PC-3 (cell line): ENCODE measurements at regions not wholly inside any gene's neighbourhood (a gene's known extent, or its start where the extent isn't known, plus 50 kb on each side); places are given as distances from the start of the nearest gene placed in this dataset.

Experiments used
- ATAC-seq: fragments of 200-7000 bp; cut with Tn5 transposase; 2 replicates; pipeline ENCODE4 v1.9.1; 2020; ENCODE audit warnings: mild to moderate bottlenecking, moderate library complexity
- BruUV-seq: library from RNA; stranded (reverse); fragments of 400-500 nt; replicated peaks from 2 replicates; lab custom pipeline; 2021; lab: Mats Ljungman, UMichigan
- CTCF ChIA-PET: fragments of 300-600 bp; sonication (Branson Sonifier 250); formaldehyde crosslinking; loops from one replicate; lab custom pipeline; 2022; ENCODE audit warnings: antibody characterized with exemption; lab: Charles Lee
- POLR2A ChIA-PET: fragments of 300-600 bp; sonication (Branson Sonifier 250); formaldehyde crosslinking; loops from one replicate; lab custom pipeline; 2022; ENCODE audit warnings: antibody characterized with exemption; ENCODE audit not compliant: unreplicated experiment; lab: Charles Lee
- DNase-seq: peaks from one replicate; pipeline ENCODE4 v3.0.0-alpha.2; 2015
- H2AFZ ChIP-seq: fragments of 300-600 bp; sonication (generic); 2 replicates; pipeline ENCODE4 v1.6.0; 2016; ENCODE audit warnings: antibody characterized with exemption, low read length
- H3F3A ChIP-seq: fragments of 300-600 bp; sonication (generic); one replicate; pipeline ENCODE4 v1.6.0; 2017; ENCODE audit warnings: antibody characterized with exemption, low read length, control low read depth, mild to moderate bottlenecking; ENCODE audit not compliant: unreplicated experiment
- H3K27ac ChIP-seq: fragments of 300-600 bp; sonication (generic); 2 replicates; pipeline ENCODE4 v1.5.1; 2016; ENCODE audit warnings: mild to moderate bottlenecking, low read length
- H3K27me3 ChIP-seq: fragments of 300-600 bp; sonication (generic); 2 replicates; pipeline ENCODE4 v1.6.1; 2016; ENCODE audit warnings: low read length, mixed read lengths
- H3K36me3 ChIP-seq: fragments of 300-600 bp; sonication (generic); 2 replicates; pipeline ENCODE4 v1.6.1; 2016; ENCODE audit warnings: low read depth, mixed run types, low read length, mixed read lengths
- H3K4me1 ChIP-seq: fragments of 300-600 bp; sonication (generic); 2 replicates; pipeline ENCODE4 v1.5.1; 2016; ENCODE audit warnings: low read length; ENCODE audit not compliant: insufficient read depth
- H3K4me2 ChIP-seq: fragments of 300-600 bp; sonication (generic); 2 replicates; pipeline ENCODE4 v1.6.0; 2016; ENCODE audit warnings: low read length
- H3K4me3 ChIP-seq: fragments of 300-600 bp; sonication (generic); 2 replicates; pipeline ENCODE4 v1.5.1; 2016; ENCODE audit warnings: mild to moderate bottlenecking, low read length, mixed read lengths
- H3K79me2 ChIP-seq: fragments of 300-600 bp; sonication (generic); 2 replicates; pipeline ENCODE4 v1.6.1; 2017; ENCODE audit warnings: low read length, mixed read lengths
- H3K9ac ChIP-seq: fragments of 300-600 bp; sonication (generic); 2 replicates; pipeline ENCODE4 v1.6.0; 2016; ENCODE audit warnings: mild to moderate bottlenecking, low read length
- H3K9me2 ChIP-seq: fragments of 300-600 bp; sonication (generic); replicated peaks from 2 replicates; pipeline ENCODE4 v1.6.1; 2016; ENCODE audit warnings: mixed run types, low read length, mixed read lengths
- H3K9me3 ChIP-seq: fragments of 300-600 bp; sonication (generic); 2 replicates; pipeline ENCODE4 v1.6.1; 2016; ENCODE audit warnings: low read length, mixed read lengths
- H4K20me1 ChIP-seq: fragments of 300-600 bp; sonication (generic); 2 replicates; pipeline ENCODE4 v1.6.1; 2016; ENCODE audit warnings: low read length, mixed read lengths
- EZH2 ChIP-seq: fragments of 300-600 bp; sonication (generic); IDR thresholded peaks from one replicate; pipeline ENCODE4 v1.6.1; 2017; ENCODE audit warnings: antibody characterized with exemption, mild to moderate bottlenecking, low read length; ENCODE audit not compliant: unreplicated experiment
- EZH2phosphoT487 ChIP-seq: fragments of 300-600 bp; sonication (generic); IDR thresholded peaks from 2 replicates; pipeline ENCODE4 v1.6.1; 2018; ENCODE audit warnings: mild to moderate bottlenecking, antibody characterized with exemption, low read length, borderline replicate concordance
- intact Hi-C: fragments of 100-400 bp; cut with micrococcal nuclease; formaldehyde crosslinking; loops from 2 replicates; pipeline ENCODE4 v1.9.0; 2023
- TF ChIP-seq, protein P1 (sequence below): fragments of 300-600 bp; sonication (generic); conservative IDR thresholded peaks from 2 replicates; pipeline ENCODE4 v1.5.1; 2017; ENCODE audit warnings: antibody characterized with exemption, low read depth, mild to moderate bottlenecking, low read length

DNA sequence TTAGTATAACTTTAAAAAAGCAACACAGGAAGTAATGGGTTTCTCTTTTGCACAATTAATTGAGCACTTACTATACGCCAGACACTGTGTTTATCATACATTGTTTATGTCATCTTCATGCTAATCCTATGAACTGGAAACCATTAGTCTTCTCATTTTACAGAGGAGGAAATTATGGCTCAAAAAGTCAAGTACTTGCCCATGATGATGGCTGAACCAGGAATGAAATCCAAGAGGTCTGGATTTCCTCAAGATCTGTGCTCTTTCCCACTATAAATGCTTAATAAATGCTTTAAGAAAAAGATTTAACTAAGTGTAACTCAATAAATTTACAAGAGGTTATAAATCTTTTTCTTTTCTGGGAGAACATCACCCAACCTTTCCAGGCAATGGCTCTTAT, 303.7 kb upstream of the RRP15 start:
- Histone ChIP-seq H3K27ac (no peak overlapping the region), H3K9ac (no peak overlapping the region), H3F3A (no peaks in the 10 kb centered on the region), H3K4me2 (no peak overlapping the region), H3K4me3 (no peak overlapping the region), H4K20me1 (no peaks in the 10 kb centered on the region), H2AFZ (no peak overlapping the region), H3K4me1 (no peaks in the 10 kb centered on the region), H3K36me3 (no peaks in the 10 kb centered on the region), H3K9me3 (no peaks in the 10 kb centered on the region), H3K9me2 (no peaks in the 10 kb centered on the region), H3K27me3 (no peaks in the 10 kb centered on the region), H3K79me2 (no peaks in the 10 kb centered on the region)
- intact Hi-C loops: no loop called here
- TF ChIP-seq EZH2 (no peak), EZH2phosphoT487 (no peak)
- TF ChIP-seq, protein P1, sequence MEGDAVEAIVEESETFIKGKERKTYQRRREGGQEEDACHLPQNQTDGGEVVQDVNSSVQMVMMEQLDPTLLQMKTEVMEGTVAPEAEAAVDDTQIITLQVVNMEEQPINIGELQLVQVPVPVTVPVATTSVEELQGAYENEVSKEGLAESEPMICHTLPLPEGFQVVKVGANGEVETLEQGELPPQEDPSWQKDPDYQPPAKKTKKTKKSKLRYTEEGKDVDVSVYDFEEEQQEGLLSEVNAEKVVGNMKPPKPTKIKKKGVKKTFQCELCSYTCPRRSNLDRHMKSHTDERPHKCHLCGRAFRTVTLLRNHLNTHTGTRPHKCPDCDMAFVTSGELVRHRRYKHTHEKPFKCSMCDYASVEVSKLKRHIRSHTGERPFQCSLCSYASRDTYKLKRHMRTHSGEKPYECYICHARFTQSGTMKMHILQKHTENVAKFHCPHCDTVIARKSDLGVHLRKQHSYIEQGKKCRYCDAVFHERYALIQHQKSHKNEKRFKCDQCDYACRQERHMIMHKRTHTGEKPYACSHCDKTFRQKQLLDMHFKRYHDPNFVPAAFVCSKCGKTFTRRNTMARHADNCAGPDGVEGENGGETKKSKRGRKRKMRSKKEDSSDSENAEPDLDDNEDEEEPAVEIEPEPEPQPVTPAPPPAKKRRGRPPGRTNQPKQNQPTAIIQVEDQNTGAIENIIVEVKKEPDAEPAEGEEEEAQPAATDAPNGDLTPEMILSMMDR: no peak
- POLR2A ChIA-PET: no interaction called here
- BruUV-seq: no TSS peak
- DNase-seq (no peak), ATAC-seq (no peak)
- CTCF ChIA-PET: no interaction called here

DNA sequence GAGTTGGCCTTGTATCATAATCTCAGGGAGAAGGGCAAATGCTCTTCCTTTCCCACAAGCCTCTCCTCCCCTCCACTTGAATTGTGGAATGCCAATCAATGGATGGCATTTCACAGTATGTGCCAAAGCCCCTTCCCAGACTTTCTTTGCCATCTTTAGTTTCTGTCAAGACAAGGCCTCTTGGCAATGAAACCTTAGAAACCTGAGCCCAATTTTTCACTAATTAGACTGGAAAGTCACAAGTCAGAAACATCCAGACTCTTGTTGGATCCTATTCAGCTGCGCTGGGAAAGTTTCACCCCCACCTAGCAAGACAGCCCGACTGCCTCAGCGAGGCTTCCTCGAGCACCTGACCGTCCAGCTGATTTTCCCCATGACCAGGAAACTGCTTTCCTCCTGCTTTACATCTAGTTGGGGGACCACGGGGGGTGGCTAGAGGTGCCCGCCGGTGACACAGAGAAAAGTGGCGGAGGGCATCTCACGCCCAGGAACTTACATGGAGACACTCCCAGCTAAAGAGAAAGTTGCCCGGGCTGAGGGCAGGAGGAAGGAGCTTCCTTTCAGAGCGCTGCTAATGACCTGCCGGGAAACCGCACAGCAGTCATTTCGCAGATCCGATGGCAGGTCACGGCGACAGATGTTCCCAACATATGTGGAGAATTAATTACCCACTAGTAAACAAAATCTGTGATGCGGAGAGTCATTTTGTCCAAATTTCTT, 302.6 kb upstream of the RRP15 start:
- Histone ChIP-seq H3K9me3 (no peaks in the 10 kb centered on the region), H3K79me2 (no peaks in the 10 kb centered on the region), H3K9me2 (no peaks in the 10 kb centered on the region), H2AFZ (no peak overlapping the region), H3K4me3 (no peak overlapping the region), H3F3A (no peaks in the 10 kb centered on the region), H3K4me2 (no peak overlapping the region), H3K4me1 (no peaks in the 10 kb centered on the region), H3K27ac (no peak overlapping the region), H4K20me1 (no peaks in the 10 kb centered on the region), H3K9ac (no peak overlapping the region), H3K36me3 (no peaks in the 10 kb centered on the region), H3K27me3 (no peaks in the 10 kb centered on the region)
- ChIA-PET POLR2A (no interaction called here), CTCF (no interaction called here)
- TF ChIP-seq EZH2phosphoT487 (no peak), EZH2 (no peak)
- TF ChIP-seq, protein P1: no peak
- ATAC-seq: no peak
- BruUV-seq: no TSS peak
- intact Hi-C loops: no loop called here
- DNase-seq: no peak

DNA sequence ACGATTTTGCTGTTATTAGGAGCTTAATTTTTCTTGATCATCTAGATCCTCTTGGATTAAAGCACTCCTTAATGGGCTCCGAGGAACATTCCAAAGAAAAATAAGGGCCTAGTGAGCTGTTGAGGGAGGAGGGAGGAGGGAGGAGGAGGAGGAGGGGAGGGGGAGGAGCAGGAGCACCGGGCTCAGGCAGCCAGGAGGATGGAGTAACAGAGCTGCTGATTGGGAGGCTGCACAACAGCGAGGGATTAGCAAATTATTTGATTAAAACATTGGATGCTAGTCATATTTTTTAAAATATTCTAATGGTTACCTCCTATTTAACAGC, 302.1 kb upstream of the RRP15 start:
- BruUV-seq: no TSS peak
- Histone ChIP-seq H3K9me3 (no peaks in the 10 kb centered on the region), H3K27ac (no peak overlapping the region), H2AFZ (no peak overlapping the region), H3K27me3 (no peaks in the 10 kb centered on the region), H3K9me2 (no peaks in the 10 kb centered on the region), H3K4me2 (no peak overlapping the region), H3K4me3 (no peak overlapping the region), H3K79me2 (no peaks in the 10 kb centered on the region), H3K9ac (no peak overlapping the region), H3F3A (no peaks in the 10 kb centered on the region), H3K4me1 (no peaks in the 10 kb centered on the region), H3K36me3 (no peaks in the 10 kb centered on the region), H4K20me1 (no peaks in the 10 kb centered on the region)
- ChIA-PET CTCF (no interaction called here), POLR2A (no interaction called here)
- ATAC-seq (no peak), DNase-seq (no peak)
- intact Hi-C loops: no loop called here
- no peak for TF ChIP-seq EZH2
- TF ChIP-seq EZH2phosphoT487: no peak
- TF ChIP-seq, protein P1: no peak
